ENCODE measurements at regions not wholly inside any gene's neighbourhood (a gene's known extent, or its start where the extent isn't known, plus 50 kb on each side); places are given as distances from the start of the nearest gene placed in this dataset.

DNA sequence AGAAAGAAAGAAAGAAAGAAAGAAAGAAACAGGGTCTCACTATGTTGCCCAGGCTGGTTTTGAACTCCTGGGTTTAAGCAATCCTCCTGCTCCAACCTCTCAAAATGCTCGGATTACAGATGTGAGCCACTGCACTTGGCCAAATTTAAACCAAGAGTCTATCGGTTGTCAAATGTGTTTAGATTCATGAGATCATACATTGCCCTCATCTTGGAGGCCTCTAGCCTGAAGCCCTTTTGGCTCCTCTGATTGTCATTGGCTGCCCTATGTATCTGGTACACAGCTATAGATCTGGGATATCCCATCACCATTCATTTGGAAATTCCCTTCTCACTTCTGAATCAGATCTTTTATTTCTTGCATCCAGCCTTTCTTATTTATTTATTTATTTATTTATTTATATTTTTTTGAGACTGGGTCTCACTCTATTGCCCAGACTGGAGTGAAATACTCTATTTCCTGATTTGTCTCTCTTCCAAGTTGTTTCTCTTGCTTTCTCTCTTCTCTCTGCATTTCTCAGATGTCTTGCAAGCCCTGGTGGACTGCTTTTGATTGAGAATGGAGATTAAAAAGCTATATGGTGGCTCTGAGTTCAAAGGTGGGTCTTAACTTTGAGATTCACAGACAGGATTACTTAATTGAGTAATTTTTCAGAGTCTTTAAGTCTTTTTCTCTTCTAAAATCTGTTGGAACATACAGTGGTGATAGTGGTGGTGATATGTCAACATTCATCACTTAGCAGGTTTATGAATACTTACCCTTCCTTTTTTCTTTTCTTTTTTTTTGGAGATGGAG, 121.9 kb downstream of the GJA1 start:
- Histone ChIP-seq H2AFZ (ENCODE audit: low read length) (no peak overlapping the region), H3K4me3 (ENCODE audit: low read length) (no peak overlapping the region), H3K27ac (ENCODE audit: low read length) (no peak overlapping the region), H3K4me1 (ENCODE audit: insufficient read depth, low read length) (peaks cover 3% of the 10 kb centered on the region; the same call in 1 of the 2 replicates), H3K27me3 (ENCODE audit: low read length) (no peaks in the 10 kb centered on the region), H3K36me3 (ENCODE audit: low read depth, low read length) (no peaks in the 10 kb centered on the region), H3K79me2 (ENCODE audit: low read length) (no peaks in the 10 kb centered on the region), H3K9me2 (replicated peaks; ENCODE audit: low read length) (no peaks in the 10 kb centered on the region), H3F3A (ENCODE audit: low read length, unreplicated experiment) (no peaks in the 10 kb centered on the region), H4K20me1 (ENCODE audit: low read length) (no peaks in the 10 kb centered on the region), H3K9me3 (ENCODE audit: low read length) (no peaks in the 10 kb centered on the region), H3K9ac (ENCODE audit: low read length) (no peak overlapping the region), H3K4me2 (ENCODE audit: low read length) (no peak overlapping the region)
- ChIA-PET POLR2A (ENCODE audit: unreplicated experiment) (no interaction called here), CTCF (no interaction called here)
- intact Hi-C loops (cut with micrococcal nuclease) = no loop called here
- ATAC-seq = no peak
- no peak for TF ChIP-seq EZH2phosphoT487 (IDR thresholded peaks at IDR 0.05; ENCODE audit: borderline replicate concordance, low read length)
- TF ChIP-seq, protein P1, sequence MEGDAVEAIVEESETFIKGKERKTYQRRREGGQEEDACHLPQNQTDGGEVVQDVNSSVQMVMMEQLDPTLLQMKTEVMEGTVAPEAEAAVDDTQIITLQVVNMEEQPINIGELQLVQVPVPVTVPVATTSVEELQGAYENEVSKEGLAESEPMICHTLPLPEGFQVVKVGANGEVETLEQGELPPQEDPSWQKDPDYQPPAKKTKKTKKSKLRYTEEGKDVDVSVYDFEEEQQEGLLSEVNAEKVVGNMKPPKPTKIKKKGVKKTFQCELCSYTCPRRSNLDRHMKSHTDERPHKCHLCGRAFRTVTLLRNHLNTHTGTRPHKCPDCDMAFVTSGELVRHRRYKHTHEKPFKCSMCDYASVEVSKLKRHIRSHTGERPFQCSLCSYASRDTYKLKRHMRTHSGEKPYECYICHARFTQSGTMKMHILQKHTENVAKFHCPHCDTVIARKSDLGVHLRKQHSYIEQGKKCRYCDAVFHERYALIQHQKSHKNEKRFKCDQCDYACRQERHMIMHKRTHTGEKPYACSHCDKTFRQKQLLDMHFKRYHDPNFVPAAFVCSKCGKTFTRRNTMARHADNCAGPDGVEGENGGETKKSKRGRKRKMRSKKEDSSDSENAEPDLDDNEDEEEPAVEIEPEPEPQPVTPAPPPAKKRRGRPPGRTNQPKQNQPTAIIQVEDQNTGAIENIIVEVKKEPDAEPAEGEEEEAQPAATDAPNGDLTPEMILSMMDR (conservative IDR thresholded peaks at IDR 0.05; ENCODE audit: low read depth, low read length) = no peak
- TF ChIP-seq EZH2 (IDR thresholded peaks at IDR 0.05; ENCODE audit: low read length, unreplicated experiment) = no peak
- DNase-seq = no peak
- no TSS peak for BruUV-seq (replicated peaks)

DNA sequence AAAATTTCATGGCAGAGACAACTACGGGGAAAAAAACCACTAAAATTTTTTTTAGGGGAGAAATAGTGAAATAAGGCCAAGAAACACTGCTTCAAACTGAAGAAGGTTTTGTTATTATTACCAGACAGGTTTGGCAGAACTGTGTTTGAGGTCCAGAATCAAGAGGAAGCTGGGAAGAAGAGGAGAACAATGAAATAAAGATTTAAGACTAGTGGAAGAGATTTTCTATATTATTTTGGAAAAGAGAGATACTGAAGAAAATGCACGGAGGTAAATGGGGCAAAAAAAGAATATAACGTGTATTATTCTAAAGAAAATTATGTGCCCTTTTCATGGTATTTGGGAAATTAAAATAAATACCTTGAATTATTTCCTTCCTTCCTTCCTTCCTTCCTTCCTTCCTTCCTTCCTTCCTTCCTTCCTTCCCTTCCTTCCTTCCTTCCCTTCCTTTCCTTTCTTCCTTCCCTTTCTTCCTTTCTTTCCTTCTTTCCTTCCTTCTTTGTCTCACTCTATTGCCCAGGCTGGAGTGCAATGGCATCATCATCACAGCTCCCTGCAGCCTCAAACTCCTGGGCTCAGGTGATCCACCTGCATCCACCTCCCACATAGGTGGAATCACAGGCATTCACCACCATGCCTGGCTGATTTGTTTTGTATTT, 124.3 kb downstream of the GJA1 start:
- no TSS peak for BruUV-seq (replicated peaks)
- DNase-seq = no peak
- no peak overlapping the region for H3K4me3 ChIP-seq (ENCODE audit: low read length)

More for the DNA sequence above, 124.3 kb downstream of the GJA1 start:
- TF ChIP-seq EZH2 (IDR thresholded peaks at IDR 0.05; ENCODE audit: low read length, unreplicated experiment) (no peak), EZH2phosphoT487 (IDR thresholded peaks at IDR 0.05; ENCODE audit: borderline replicate concordance, low read length) (no peak)
- TF ChIP-seq, protein P1 (conservative IDR thresholded peaks at IDR 0.05; ENCODE audit: low read depth, low read length) = no peak
- Histone ChIP-seq H3F3A (ENCODE audit: low read length, unreplicated experiment) (no peaks in the 10 kb centered on the region), H3K9me2 (replicated peaks; ENCODE audit: low read length) (no peaks in the 10 kb centered on the region), H3K9ac (ENCODE audit: low read length) (no peak overlapping the region), H3K27me3 (ENCODE audit: low read length) (no peaks in the 10 kb centered on the region), H3K9me3 (ENCODE audit: low read length) (no peaks in the 10 kb centered on the region), H3K4me1 (ENCODE audit: insufficient read depth, low read length) (peaks cover 3% of the 10 kb centered on the region; the same call in 1 of the 2 replicates), H3K4me2 (ENCODE audit: low read length) (no peak overlapping the region), H4K20me1 (ENCODE audit: low read length) (no peaks in the 10 kb centered on the region), H3K79me2 (ENCODE audit: low read length) (no peaks in the 10 kb centered on the region), H2AFZ (ENCODE audit: low read length) (no peak overlapping the region), H3K36me3 (ENCODE audit: low read depth, low read length) (no peaks in the 10 kb centered on the region), H3K27ac (ENCODE audit: low read length) (no peak overlapping the region)
- no peak for ATAC-seq
- intact Hi-C loops (cut with micrococcal nuclease) = no loop called here
- POLR2A ChIA-PET (ENCODE audit: unreplicated experiment) = no interaction called here
- CTCF ChIA-PET = no interaction called here

All from PC-3 (cell line).